NT2/D1 (cell line): ENCODE measurements at regions not wholly inside any gene's neighbourhood (a gene's known extent, or its start where the extent isn't known, plus 50 kb on each side); places are given as distances from the start of the nearest gene placed in this dataset.

ENCODE experiments used
- DNase-seq: peaks from one replicate; pipeline ENCODE4 v3.0.0-alpha.2; 2011; ENCODE audit warnings: low read depth, low spot score
- H3K27me3 ChIP-seq: 2 replicates; pipeline ENCODE4 v1.6.0; 2011; ENCODE audit warnings: mild to moderate bottlenecking; ENCODE audit not compliant: insufficient read length, insufficient read depth
- H3K36me3 ChIP-seq: 2 replicates; pipeline ENCODE4 v1.6.1; 2011; ENCODE audit warnings: mild to moderate bottlenecking, low read length, mixed read lengths; ENCODE audit not compliant: insufficient read depth, insufficient read length
- H3K4me1 ChIP-seq: 2 replicates; pipeline ENCODE4 v1.5.1; 2011; ENCODE audit not compliant: insufficient read depth, insufficient read length
- H3K4me3 ChIP-seq: 2 replicates; pipeline ENCODE4 v1.5.1; 2011; ENCODE audit warnings: low read depth; ENCODE audit not compliant: insufficient read length
- H3K9ac ChIP-seq: 2 replicates; pipeline ENCODE4 v1.6.0; 2011; ENCODE audit warnings: low read depth; ENCODE audit not compliant: insufficient read length
- H3K9me3 ChIP-seq: 2 replicates; pipeline ENCODE4 v1.5.1; 2011; ENCODE audit warnings: mild to moderate bottlenecking, low read length; ENCODE audit not compliant: insufficient read depth
- SUZ12 ChIP-seq: IDR thresholded peaks from 2 replicates; pipeline ENCODE4 v1.6.1; 2011; ENCODE audit not compliant: insufficient read length, insufficient read depth; ENCODE audit errors: extremely low read depth
- YY1 ChIP-seq: IDR thresholded peaks from 2 replicates; pipeline ENCODE4 v1.6.1; 2011; ENCODE audit not compliant: insufficient read length, insufficient read depth
- ZNF274 ChIP-seq: IDR thresholded peaks from 2 replicates; pipeline ENCODE4 v1.6.1; 2011; ENCODE audit warnings: mild to moderate bottlenecking, low read depth, low read length

DNA sequence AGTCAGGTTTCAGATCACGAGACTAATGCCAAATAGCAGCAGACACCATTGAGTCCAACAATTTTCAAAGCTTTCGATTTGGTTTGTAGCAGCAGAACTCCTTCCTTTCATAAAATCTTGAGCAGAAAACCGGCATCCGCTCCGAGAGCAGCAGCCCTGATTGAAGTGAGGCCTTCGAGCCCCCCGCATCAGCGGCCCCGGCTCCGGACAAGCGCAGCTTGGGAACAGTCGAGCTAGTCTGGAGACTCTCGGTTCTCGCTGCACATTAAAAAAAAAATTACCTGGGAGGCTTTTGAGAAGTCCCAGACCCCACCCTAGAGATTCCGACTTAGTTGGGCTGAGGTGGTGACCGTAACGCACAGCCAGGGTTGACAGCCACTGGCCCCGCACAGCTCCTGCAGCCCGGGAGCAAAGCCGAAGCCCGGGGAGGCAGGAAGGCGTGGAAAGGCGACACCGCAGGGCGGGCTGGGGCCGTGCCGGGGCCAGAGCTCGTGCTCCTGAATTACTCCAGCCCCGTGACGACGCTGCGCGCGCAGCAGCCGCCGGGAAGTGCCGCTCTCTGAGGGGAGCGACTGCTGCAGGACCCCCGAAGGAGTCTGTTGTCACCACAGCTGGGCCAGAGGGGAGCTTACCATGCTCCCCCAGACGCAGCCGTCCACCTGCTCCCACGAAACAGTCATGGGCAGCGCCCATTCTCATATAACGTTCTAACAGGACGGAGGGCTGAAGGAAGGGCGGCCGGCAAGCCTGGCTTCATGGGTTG lies 57.8 kb downstream of the SPATA19 start:
- TF ChIP-seq SUZ12, result no peak
- no peak for TF ChIP-seq ZNF274
- no peak for TF ChIP-seq YY1
- Histone ChIP-seq H3K4me1 (no peaks in the 10 kb centered on the region), H3K9ac (no peak overlapping the region), H3K36me3 (no peaks in the 10 kb centered on the region), H3K27me3 (no peaks in the 10 kb centered on the region), H3K9me3 (peaks cover 6% of the 10 kb centered on the region; the same call in 1 of the 2 replicates), H3K4me3 (no peak overlapping the region)
- no peak for DNase-seq

DNA sequence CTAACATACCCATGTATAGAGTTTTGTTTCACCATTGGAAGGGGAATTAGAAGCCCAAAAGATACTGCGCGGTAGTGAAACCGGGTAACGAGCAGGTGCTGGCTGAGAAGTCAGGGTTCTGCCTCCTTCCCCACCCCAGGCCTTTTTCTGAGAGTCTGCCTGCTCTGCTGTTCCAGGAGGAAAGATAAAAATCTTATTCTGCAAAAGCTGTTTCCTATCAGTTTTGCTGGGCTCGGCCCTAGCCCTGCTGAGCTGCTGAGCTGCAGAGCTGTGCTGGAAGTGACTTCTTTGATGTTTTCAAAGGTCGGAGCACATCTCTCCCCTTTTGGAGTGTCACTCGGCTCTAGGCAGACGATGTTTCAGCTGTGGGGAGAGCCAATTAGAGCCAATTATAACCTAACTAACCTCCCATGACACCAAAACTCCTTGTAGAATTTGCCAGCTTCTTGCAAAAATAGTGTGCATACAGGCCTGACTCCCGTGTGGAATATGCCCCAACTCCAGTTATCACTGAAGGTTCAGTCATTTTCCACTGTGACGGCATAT lies 59.4 kb downstream of the SPATA19 start:
- no peak for TF ChIP-seq ZNF274
- Histone ChIP-seq H3K4me1 (no peaks in the 10 kb centered on the region), H3K36me3 (no peaks in the 10 kb centered on the region), H3K4me3 (no peak overlapping the region), H3K27me3 (no peaks in the 10 kb centered on the region), H3K9ac (no peak overlapping the region), H3K9me3 (peaks cover 9% of the 10 kb centered on the region; the same call in 1 of the 2 replicates)
- DNase-seq, result no peak

DNA sequence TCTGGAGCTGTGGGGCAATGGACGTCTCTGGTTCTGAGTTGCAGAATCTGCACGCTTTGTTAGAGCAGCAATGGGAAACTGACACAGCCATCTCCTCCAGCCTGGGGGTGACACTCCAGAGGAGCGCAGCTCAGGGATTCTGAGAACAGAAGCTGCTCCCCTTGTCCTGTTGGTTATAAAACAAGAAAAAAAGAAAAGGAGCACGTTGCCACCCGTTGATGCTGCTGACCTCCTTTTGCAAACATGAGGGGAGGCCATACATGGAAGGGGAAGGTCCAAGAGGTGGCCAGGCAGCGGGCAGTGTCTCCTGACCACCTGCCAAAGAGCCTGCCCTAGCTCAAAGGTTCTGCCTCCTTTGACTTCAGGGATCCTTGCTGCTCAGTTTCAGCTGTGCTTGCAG lies 61.0 kb downstream of the SPATA19 start:
- TF ChIP-seq ZNF274, result no peak
- no peak for TF ChIP-seq SUZ12
- no peak for TF ChIP-seq YY1

DNA sequence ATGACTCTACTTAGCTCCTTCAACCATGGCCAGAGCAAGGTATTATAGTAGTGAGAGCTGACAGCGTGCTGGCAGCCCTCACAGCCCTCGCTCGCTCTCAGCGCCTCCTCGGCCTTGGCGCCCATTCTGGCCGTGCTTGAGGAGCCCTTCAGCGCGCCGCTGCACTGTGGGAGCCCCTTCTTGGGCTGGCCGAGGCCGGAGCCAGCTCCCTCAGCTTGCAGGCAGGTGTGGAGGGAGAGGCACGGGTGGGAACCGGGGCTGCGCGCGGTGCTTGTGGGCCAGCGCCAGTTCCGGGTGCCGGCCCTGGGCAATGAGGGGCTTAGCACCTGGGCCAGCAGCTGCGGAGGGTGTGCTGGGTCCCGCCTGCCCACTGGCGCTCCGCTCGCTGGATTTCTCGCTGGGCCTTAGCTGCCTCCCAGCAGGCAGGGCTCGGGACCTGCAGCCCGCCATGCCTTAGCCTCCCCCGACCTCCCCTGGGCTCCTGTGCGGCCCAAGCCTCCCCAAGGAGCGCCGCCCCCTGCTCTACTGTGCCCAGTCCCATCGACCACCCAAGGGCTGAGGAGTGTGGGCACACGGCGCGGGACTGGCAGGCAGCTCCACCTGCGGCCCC lies 63.1 kb downstream of the SPATA19 start:
- Histone ChIP-seq H3K36me3 (no peaks in the 10 kb centered on the region), H3K4me1 (no peaks in the 10 kb centered on the region), H3K4me3 (no peak overlapping the region), H3K9ac (no peak overlapping the region), H3K27me3 (no peaks in the 10 kb centered on the region), H3K9me3 (peaks cover 9% of the 10 kb centered on the region; the same call in 1 of the 2 replicates)
- no peak for TF ChIP-seq YY1
- no peak for TF ChIP-seq SUZ12
- no peak for TF ChIP-seq ZNF274
- no peak for DNase-seq

More for the DNA sequence above, 61.0 kb downstream of the SPATA19 start:
- peaks cover 9% of the 10 kb centered on the region; the same call in 1 of the 2 replicates for H3K9me3 ChIP-seq
- no peak overlapping the region for H3K9ac ChIP-seq
- no peak for DNase-seq
- no peaks in the 10 kb centered on the region for H3K27me3 ChIP-seq
- no peaks in the 10 kb centered on the region for H3K36me3 ChIP-seq
- H3K4me3 ChIP-seq, result no peak overlapping the region
- no peaks in the 10 kb centered on the region for H3K4me1 ChIP-seq

DNA sequence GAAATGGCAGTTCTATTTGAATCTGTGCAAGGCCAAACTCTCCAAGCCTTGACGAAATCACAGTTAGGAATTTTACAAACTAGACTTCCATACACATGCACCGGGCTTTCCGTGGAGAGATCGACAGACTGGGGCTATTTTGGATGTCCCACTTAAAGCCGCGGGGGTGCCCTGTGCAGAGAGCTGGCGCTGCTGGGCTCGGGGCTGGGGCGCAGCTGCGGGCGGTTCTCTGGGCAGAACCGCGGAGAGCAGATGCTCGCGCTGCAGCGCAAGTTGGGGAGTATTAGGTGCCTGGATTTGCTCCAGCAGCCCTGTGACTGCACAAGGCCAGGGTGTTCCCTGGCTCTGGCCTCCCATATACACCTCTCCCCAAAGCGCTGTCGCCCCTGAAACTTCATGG lies 67.2 kb downstream of the SPATA19 start:
- H3K4me3 ChIP-seq, result no peak overlapping the region
- H3K4me1 ChIP-seq, result no peaks in the 10 kb centered on the region
- no peak overlapping the region for H3K9ac ChIP-seq
- H3K27me3 ChIP-seq, result no peaks in the 10 kb centered on the region
- DNase-seq, result no peak
- no peak for TF ChIP-seq SUZ12
- TF ChIP-seq YY1, result no peak
- no peak for TF ChIP-seq ZNF274
- no peaks in the 10 kb centered on the region for H3K36me3 ChIP-seq
- H3K9me3 ChIP-seq, result peaks cover 9% of the 10 kb centered on the region; the same call in 1 of the 2 replicates

DNA sequence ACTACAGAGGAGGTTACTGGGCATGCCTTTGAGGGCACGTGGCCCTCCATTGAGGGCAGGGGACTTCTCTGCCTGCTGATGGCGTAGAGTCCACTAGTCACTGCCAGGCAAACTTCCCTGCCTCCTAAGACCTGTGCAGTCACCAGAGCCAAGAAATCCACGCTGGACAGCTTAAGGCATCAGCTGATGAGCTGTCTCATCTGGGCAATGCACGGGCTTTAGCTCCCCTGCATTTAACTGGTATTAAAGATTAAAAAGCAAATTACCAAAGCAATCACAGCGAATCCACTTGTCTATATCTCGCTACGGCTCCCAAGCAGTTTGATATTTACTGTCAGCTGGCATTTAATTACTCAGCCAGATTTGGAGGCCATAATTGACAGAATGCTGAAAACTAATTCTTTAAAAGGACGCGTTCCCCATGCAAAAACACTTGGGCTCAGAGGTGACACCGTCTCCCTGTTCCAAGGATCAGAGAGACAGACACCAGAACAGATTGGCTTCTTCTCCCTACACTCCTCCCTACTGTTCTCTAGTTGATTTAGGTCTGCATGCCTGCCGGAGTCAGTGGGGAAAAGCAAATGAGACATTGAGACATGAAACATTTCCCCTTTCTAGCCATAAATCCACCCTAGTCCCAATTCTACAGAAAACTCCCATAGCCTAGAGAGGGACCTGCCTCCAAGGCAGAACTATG lies 68.5 kb downstream of the SPATA19 start:
- DNase-seq, result no peak
- no peaks in the 10 kb centered on the region for H3K27me3 ChIP-seq
- H3K9me3 ChIP-seq, result peaks cover 6% of the 10 kb centered on the region; the same call in 1 of the 2 replicates
- no peaks in the 10 kb centered on the region for H3K36me3 ChIP-seq
- TF ChIP-seq YY1, result no peak
- no peak for TF ChIP-seq SUZ12
- H3K4me1 ChIP-seq, result no peaks in the 10 kb centered on the region
- no peak overlapping the region for H3K4me3 ChIP-seq
- no peak overlapping the region for H3K9ac ChIP-seq

DNA sequence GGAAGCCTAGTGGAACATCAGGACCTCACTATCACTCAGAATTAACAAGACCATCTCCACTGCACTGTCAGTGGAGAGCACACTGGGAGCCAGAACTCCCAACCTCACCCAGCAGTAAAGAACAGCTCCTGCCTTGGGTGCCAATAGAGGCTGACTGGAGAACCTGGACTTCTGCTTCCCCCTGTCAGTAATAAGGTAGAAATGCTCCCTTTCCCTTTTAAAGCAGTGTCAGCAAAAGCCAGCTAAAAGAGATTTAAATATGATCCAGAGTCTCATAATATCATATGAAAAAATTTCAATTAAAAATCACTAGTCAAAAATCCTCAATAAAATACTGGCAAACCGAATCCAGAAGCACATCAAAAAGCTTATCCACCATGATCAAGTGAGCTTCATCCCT lies 82.8 kb downstream of the SPATA19 start:
- Histone ChIP-seq H3K36me3 (no peaks in the 10 kb centered on the region), H3K9ac (no peak overlapping the region), H3K4me3 (no peak overlapping the region), H3K27me3 (no peaks in the 10 kb centered on the region), H3K4me1 (no peaks in the 10 kb centered on the region), H3K9me3 (peaks cover 16% of the 10 kb centered on the region; the same call in 1 of the 2 replicates)
- no peak for TF ChIP-seq YY1
- no peak for TF ChIP-seq ZNF274
- no peak for TF ChIP-seq SUZ12
- DNase-seq, result no peak
